ENCODE measurements at regions not wholly inside any gene's neighbourhood (a gene's known extent, or its start where the extent isn't known, plus 50 kb on each side); places are given as distances from the start of the nearest gene placed in this dataset.
A peak's percentile ranks its signal among the peaks of the same experiment; 100 is the strongest.
"Not testable (repeated sequence)": the region's sequence is repeated elsewhere in the genome, so short reads cannot be mapped to it uniquely, and the experiment has no call there.

DNA sequence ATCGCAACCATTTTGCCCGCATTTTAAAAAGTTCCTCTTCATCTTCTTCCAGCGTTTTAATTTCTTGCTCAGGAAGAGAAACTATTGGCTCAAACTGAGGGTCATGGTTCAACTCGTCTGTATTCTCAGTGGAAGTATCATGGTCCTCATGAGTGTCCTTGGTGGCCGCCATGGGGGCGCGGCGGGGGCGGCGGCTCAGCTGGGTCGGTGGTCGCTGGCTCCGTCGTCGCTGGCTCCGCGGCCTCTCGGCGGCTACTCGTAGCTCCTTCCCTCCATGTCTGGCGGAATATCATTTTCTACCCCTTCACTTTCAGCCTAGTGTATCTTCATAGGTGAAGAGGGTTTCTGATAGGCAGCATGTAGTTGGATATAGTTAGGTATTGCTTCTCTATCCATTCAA, 492.0 kb upstream of the MAGEB18 start:
- no peak for DNase-seq

- DNase-seq: no peak
Observed at GRCh38 chrX:25648790-25649189, 489.4 kb upstream of the MAGEB18 start.

- no peak for DNase-seq
Observed at GRCh38 chrX:25650216-25650820, 487.8 kb upstream of the MAGEB18 start.

DNA sequence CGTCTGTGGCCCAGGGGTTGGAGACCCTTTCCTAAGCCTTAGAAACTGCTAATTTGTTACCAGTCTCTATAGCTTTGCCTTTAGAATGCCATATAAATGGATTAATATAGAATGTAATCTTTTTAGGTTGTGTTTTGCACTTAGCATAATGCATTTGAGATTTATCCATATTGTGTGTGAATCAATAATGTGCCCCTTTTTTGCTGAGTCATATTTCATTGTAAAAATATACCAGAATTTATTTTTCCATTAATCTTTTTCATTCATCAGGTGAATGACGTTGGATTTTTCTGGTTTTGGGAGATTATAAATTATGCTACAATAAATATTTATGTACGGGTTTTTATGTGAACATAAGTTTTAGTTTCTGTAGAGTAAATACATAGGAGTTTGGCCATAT, 478.8 kb upstream of the MAGEB18 start:
- DNase-seq: no peak

- no peak for DNase-seq
Observed at GRCh38 chrX:25663701-25664100, 474.4 kb upstream of the MAGEB18 start.

DNA sequence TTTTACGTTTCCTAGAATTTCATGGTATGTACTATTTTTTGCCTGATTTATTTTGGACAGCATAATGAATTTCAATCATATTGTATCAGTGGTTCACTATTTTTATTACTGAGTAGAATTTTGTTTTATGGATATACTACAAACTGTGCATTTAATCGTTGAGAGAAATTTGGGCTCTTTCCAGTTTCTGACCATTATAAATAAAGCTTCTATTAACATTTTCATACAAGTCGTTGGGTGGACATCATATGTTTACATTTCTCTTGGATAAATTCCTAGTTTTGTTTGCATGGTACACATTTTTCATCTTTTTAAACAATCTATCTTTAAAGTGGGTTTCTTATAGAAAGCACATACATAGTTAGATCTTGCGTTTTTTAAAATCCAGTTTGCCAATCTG, 472.7 kb upstream of the MAGEB18 start:
- no peak for DNase-seq

DNA sequence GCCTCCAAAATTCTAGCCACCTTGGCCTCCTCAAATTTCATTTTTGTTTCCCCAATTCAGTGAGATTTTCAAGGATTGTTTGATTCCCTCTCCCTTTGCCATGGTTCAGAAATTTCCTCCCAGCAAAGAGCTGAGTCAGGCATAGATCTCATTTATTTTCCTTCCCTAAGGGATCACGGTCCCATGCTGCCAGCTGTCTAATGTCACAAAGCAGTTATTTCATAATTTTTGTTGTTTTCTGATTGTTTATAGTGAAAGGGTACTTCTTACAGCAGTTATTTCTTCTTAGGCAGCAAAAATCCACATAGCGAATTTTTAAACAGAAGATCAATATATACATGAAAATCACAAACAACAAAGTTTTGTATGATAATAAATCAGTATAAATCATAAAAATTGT, 470.5 kb upstream of the MAGEB18 start:
- DNase-seq: no peak

DNA sequence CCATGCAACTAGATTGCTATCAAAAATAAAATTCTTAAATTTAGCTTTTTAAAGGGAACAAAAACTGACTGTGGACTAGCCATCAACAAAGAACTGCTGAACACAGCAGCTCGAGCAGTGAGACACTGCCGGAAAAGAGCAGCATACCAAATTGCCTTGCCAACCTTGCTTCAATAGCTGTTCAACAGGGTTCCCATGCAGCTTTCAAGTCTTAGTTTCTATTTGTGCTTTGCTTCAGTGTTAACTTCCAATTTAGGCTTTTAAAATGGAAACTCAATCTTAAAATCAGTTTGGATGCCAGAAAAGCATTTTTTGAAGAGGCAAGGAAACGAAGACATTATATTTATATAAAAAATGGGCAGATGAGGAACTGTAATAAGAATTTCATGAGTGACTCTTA, 463.4 kb upstream of the MAGEB18 start:
- DNase-seq: no peak

GRCh38 chrX:25701876-25702275, 436.3 kb upstream of the MAGEB18 start:
- DNase-seq: no peak

DNA sequence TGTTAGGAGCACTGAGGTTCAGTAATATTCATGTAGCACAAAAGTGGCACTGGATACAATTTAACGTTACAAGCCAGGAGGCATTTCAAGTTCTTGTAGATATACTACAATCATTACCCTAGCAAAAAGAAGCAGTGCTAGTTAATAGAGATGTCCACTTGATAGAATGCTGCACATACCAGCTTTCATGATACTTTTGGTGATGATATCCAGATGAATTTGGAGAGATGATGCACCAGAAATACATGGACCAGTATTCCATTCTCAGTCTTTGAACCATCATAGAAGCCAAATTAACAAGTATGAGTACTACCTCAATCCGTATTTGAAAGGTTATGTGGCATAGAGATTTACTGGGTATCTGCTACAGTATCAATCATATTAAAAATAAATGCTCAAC, 421.0 kb upstream of the MAGEB18 start:
- DNase-seq: no peak

- DNase-seq: peak in 1 of 2 experiments; percentile 2
Observed at GRCh38 chrX:25721564-25721963, 416.6 kb upstream of the MAGEB18 start.

DNA sequence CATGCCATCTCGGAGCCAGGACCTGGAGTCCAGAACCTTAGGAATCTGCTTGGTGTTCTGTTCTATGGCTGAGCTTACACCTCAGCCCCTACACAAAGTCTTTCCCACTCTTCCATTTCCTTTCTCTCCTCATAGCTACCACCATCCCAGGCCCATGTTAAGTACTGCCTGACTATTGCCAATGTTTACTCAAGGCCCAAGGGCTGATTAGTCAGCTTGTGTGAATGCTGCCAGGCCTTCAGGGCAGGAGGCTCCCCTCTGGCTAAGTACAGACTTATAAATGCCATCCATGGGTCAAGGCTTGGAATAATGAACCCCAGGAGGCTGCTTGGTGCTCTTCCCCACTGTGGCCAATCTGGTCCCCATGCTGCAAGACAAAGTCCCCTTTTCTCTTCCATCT, 411.6 kb upstream of the MAGEB18 start:
- DNase-seq: no peak

DNA sequence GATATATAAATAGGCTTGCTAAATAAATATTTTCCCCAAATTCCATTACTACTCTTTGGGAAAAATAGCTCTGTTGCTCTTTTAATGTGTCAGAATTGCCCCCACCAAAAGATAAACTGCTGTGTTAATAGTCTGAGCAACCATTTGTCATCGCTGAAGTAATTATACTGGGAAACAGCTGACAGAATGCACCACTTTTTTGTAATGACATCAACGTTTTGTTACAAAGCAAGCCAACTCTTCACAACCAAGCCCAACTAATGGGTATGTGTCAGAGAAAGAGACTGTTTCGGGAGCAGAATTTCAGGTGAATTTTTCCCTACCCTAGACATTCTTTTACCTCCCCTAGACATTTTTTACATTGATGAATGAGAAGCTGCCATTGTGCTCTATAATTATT, 405.0 kb upstream of the MAGEB18 start:
- no peak for DNase-seq

- no peak for DNase-seq
Observed at GRCh38 chrX:25737540-25737939, 400.6 kb upstream of the MAGEB18 start.

GRCh38 chrX:25742334-25742733, 395.8 kb upstream of the MAGEB18 start:
- no peak for DNase-seq

DNA sequence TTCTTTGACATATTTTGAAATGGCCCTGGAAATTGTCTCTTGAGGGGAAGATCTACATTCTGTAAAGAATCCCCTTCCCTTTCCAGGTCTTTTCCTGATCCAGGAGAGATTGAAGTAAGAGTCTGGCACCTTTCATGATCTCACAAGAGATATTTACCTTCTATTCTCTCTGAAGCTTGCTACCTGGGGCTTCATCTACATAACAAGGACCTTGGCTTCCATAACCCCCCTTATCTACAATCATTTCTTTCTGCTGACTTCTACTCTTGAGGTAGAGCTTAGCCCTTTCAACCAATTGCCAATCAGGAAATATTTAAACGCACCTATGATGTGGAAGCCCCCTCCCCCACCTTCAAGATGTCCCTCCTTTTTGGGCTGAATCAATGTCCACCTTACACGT, 383.7 kb upstream of the MAGEB18 start:
- DNase-seq: no peak

- no peak for DNase-seq
Observed at GRCh38 chrX:25755194-25755593, 382.9 kb upstream of the MAGEB18 start.

DNA sequence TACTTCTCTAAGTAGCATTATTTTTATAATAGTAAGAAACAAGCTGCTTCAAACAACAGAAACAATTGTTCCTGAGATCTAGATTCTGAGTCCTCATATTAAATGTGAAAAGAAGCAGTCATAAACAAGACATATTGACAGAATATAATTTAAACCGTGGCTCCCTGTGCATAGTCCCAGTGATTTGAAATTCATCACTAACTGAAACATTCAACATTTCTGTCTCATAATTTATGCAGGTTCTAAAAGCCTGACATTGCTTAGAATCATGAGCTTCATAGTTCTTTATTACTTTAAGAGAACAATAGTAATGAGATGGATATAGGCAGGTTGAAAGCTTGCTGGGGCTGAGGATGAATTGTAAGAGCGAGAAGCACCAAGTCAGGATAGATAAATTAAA, 375.5 kb upstream of the MAGEB18 start:
- no peak for DNase-seq

DNA sequence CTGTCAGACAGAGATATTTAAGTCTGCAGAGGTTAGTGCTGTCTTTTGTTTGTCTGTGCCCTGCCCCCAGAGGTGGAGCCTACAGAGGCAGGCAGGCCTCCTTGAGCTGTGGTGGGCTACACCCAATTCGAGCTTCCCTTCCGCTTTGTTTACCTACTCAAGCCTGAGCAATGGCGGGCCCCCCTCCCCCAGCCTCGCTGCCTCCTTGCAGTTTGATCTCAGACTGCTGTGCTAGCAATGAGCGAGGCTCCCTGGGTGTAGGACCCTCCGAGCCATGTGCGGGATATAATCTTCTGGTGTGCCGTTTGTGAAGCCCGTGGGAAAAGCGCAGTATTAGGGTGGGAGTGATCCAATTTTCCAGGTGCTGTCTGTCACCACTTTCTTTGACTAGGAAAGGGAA, 366.3 kb upstream of the MAGEB18 start:
- not testable (repeated sequence) for DNase-seq

- not testable (repeated sequence) for DNase-seq
Observed at GRCh38 chrX:25797796-25798195, 340.3 kb upstream of the MAGEB18 start.

GRCh38 chrX:25805744-25806143, 332.4 kb upstream of the MAGEB18 start:
- no peak for DNase-seq

GRCh38 chrX:25807022-25807421, 331.1 kb upstream of the MAGEB18 start:
- DNase-seq: no peak

DNA sequence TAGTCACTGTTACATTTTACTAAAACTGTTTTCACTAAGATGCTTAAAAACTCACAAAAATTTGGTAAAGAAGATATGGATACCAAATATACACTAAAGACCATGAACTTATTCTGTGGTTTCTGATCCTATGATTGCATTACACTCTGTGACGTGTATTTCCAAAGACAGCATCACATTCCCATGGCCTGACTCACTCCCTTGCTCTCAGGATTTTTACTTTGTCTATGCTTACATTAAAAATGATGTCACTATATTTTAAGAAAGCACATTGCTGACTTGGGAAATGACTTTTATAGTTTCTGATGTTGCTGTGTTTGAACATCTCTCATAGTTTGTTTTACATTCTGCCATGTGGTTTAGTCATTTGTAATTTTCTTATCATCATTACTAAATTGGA, 327.9 kb upstream of the MAGEB18 start:
- no peak for DNase-seq

- DNase-seq: no peak
Observed at GRCh38 chrX:25819879-25820278, 318.3 kb upstream of the MAGEB18 start.

DNA sequence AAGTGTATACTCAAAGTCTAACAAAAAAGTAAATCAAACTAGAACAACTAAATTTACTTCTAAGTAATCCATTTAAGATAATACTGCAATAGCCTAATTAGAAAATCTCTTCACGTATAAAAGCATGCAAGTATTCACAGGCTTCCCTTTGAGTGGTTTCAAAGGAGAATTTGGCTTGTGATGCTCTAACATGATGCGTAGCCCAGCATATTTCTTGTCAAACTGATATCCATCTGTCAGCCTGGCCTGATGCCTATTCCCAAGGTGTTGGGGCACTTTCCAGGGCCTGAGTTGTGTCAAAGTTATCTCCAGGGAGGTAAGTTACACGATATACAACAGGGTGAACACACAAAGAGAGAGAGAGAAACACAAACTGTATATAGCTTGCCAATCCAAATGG, 287.0 kb upstream of the MAGEB18 start:
- DNase-seq: no peak

- no peak for DNase-seq
Observed at GRCh38 chrX:25853002-25853479, 285.1 kb upstream of the MAGEB18 start.
